H9 (cell line): ENCODE measurements at regions not wholly inside any gene's neighbourhood (a gene's known extent, or its start where the extent isn't known, plus 50 kb on each side); places are given as distances from the start of the nearest gene placed in this dataset.

Source experiments
- DNase-seq: peaks from one replicate; pipeline ENCODE4 v3.0.0-alpha.2; 2017
- H2AFZ ChIP-seq: one replicate; pipeline ENCODE4 v1.6.1; 2013; ENCODE audit warnings: mild to moderate bottlenecking, low read length, control low read depth, moderate library complexity
- H2AK5ac ChIP-seq: 2 replicates; pipeline ENCODE4 v1.6.1; 2013; ENCODE audit warnings: low read length, control low read depth, mixed read lengths; ENCODE audit not compliant: insufficient read length
- H2BK120ac ChIP-seq: one replicate; pipeline ENCODE4 v1.6.1; 2013; ENCODE audit warnings: low read depth, mild to moderate bottlenecking, low read length, control low read depth, inconsistent platforms; ENCODE audit not compliant: poor library complexity, severe bottlenecking
- H2BK12ac ChIP-seq: 2 replicates; pipeline ENCODE4 v1.6.1; 2013; ENCODE audit warnings: low read length, control low read depth, mixed read lengths, low read depth; ENCODE audit not compliant: insufficient read length
- H2BK15ac ChIP-seq: 2 replicates; pipeline ENCODE4 v1.6.1; 2013; ENCODE audit warnings: low read depth, low read length, control low read depth
- H2BK20ac ChIP-seq: one replicate; pipeline ENCODE4 v1.6.1; 2013; ENCODE audit warnings: low read depth, mild to moderate bottlenecking, low read length, control low read depth, inconsistent platforms; ENCODE audit not compliant: poor library complexity, severe bottlenecking
- H2BK5ac ChIP-seq: 2 replicates; pipeline ENCODE4 v1.6.1; 2013; ENCODE audit warnings: low read length, control low read depth, mixed read lengths; ENCODE audit not compliant: insufficient read length
- H3K14ac ChIP-seq: 2 replicates; pipeline ENCODE4 v1.6.1; 2013; ENCODE audit warnings: low read length, control low read depth; ENCODE audit not compliant: insufficient read depth
- H3K18ac ChIP-seq: 2 replicates; pipeline ENCODE4 v1.6.1; 2013; ENCODE audit warnings: low read depth, mild to moderate bottlenecking, mixed read lengths, low read length, control low read depth; ENCODE audit not compliant: insufficient read length
- H3K23ac ChIP-seq: 2 replicates; pipeline ENCODE4 v1.6.1; 2013; ENCODE audit warnings: low read length, control low read depth, mixed read lengths, low read depth; ENCODE audit not compliant: insufficient read length
- H3K23me2 ChIP-seq: 2 replicates; pipeline ENCODE4 v1.6.1; 2013; ENCODE audit warnings: low read depth, mild to moderate bottlenecking, mixed read lengths, low read length, control low read depth; ENCODE audit not compliant: insufficient read length, poor library complexity, severe bottlenecking
- H3K27ac ChIP-seq: 2 replicates; pipeline ENCODE4 v1.5.1; 2013; ENCODE audit warnings: low read length, control low read depth, mixed read lengths, low read depth; ENCODE audit not compliant: insufficient read length
- H3K27me3 ChIP-seq: 2 replicates; pipeline ENCODE4 v1.6.1; 2013; ENCODE audit warnings: low read length, control low read depth, inconsistent platforms; ENCODE audit not compliant: insufficient read depth
- H3K4ac ChIP-seq: 2 replicates; pipeline ENCODE4 v1.6.1; 2013; ENCODE audit warnings: low read depth, mild to moderate bottlenecking, control low read depth, inconsistent platforms, low read length, moderate library complexity
- H3K4me1 ChIP-seq: 2 replicates; pipeline ENCODE4 v1.6.1; 2013; ENCODE audit warnings: low read length, control low read depth, inconsistent platforms; ENCODE audit not compliant: insufficient read depth
- H3K4me2 ChIP-seq: 2 replicates; pipeline ENCODE4 v1.6.1; 2013; ENCODE audit warnings: low read length, control low read depth, mixed read lengths; ENCODE audit not compliant: insufficient read length, insufficient read depth
- H3K56ac ChIP-seq: 2 replicates; pipeline ENCODE4 v1.6.1; 2013; ENCODE audit warnings: low read depth, mild to moderate bottlenecking, mixed read lengths, low read length, control low read depth; ENCODE audit not compliant: insufficient read length
- H3K79me1 ChIP-seq: 2 replicates; pipeline ENCODE4 v1.6.1; 2013; ENCODE audit warnings: low read depth, mild to moderate bottlenecking, moderate library complexity, low read length, control low read depth, inconsistent platforms; ENCODE audit not compliant: insufficient read depth, poor library complexity, severe bottlenecking
- H3K79me2 ChIP-seq: 2 replicates; pipeline ENCODE4 v1.6.1; 2013; ENCODE audit warnings: low read length, control low read depth, inconsistent platforms; ENCODE audit not compliant: insufficient read depth
- H3K9ac ChIP-seq: 2 replicates; pipeline ENCODE4 v1.6.1; 2013; ENCODE audit warnings: low read length, control low read depth, mixed read lengths; ENCODE audit not compliant: insufficient read length; ENCODE audit errors: extremely low read depth
- H3K9me3 ChIP-seq: one replicate; pipeline ENCODE4 v1.6.1; 2013; ENCODE audit warnings: low read depth, low read length, inconsistent platforms; ENCODE audit not compliant: control insufficient read depth
- H3T11ph ChIP-seq: one replicate; pipeline ENCODE4 v1.6.1; 2013; ENCODE audit warnings: mild to moderate bottlenecking, low read length, control low read depth, inconsistent platforms
- H4K20me1 ChIP-seq: one replicate; pipeline ENCODE4 v1.6.1; 2013; ENCODE audit not compliant: control insufficient read depth, insufficient read length, insufficient read depth
- H4K5ac ChIP-seq: 2 replicates; pipeline ENCODE4 v1.6.1; 2013; ENCODE audit warnings: low read depth, mild to moderate bottlenecking, mixed read lengths, low read length, control low read depth; ENCODE audit not compliant: insufficient read length
- H4K8ac ChIP-seq: replicated peaks from 2 replicates; pipeline ENCODE4 v1.6.1; 2013; ENCODE audit warnings: low read length, control low read depth, mixed read lengths, low read depth; ENCODE audit not compliant: insufficient read length
- H4K91ac ChIP-seq: 2 replicates; pipeline ENCODE4 v1.6.1; 2013; ENCODE audit warnings: low read depth, mild to moderate bottlenecking, moderate library complexity, mixed read lengths, low read length, control low read depth; ENCODE audit not compliant: insufficient read length
- H3K27ac Mint-ChIP-seq, 3 experiments: 2 replicates in 2 of 3; 3 replicates in 1 of 3; pipeline ENCODE4 v1.8.0; 2020 to 2021; ENCODE audit warnings: mixed read lengths in 3 of 3, mild to moderate bottlenecking in 1 of 3, moderate library complexity in 1 of 3
- H3K27me3 Mint-ChIP-seq: 2 replicates; pipeline ENCODE4 v1.8.0; 2021; ENCODE audit warnings: low read depth, mild to moderate bottlenecking, moderate library complexity, mixed read lengths
- H3K36me3 Mint-ChIP-seq, 3 experiments: 2 replicates in 2 of 3; 3 replicates in 1 of 3; pipeline ENCODE4 v1.8.0; 2020 to 2021; ENCODE audit warnings: low read depth in 3 of 3, mixed read lengths in 3 of 3; ENCODE audit not compliant: insufficient read depth in 1 of 3
- H3K4me1 Mint-ChIP-seq, 2 experiments: 2 replicates each; pipeline ENCODE4 v1.8.0; 2020; ENCODE audit warnings: mixed read lengths in 2 of 2
- H3K4me3 Mint-ChIP-seq, 2 experiments: 2 replicates in 1 of 2; 3 replicates in 1 of 2; pipeline ENCODE4 v1.8.0; 2020 to 2021; ENCODE audit warnings: mild to moderate bottlenecking in 2 of 2, mixed read lengths in 2 of 2, moderate library complexity in 1 of 2
- H3K9me3 Mint-ChIP-seq, 2 experiments: 2 replicates in 1 of 2; 3 replicates in 1 of 2; pipeline ENCODE4 v1.8.0; 2020; ENCODE audit warnings: mild to moderate bottlenecking in 2 of 2, mixed read lengths in 2 of 2, moderate library complexity in 1 of 2
- WGBS: extraction: QIAGEN DNeasy Blood & Tissue Kit; methylation state at CpG from one replicate; pipeline ENCODE4 v1.1.7; 2013; ENCODE audit warnings: missing lambda C conversion rate, low lambda C conversion rate, mixed read lengths; ENCODE audit not compliant: insufficient read length; ENCODE audit errors: extremely low coverage; 5-methylcytosine and 5-hydroxymethylcytosine counted together
- TF ChIP-seq, protein P1 (sequence below): fragments of 200-600 bp; sonication (generic); conservative IDR thresholded peaks from 3 replicates; pipeline ENCODE4 v1.8.0; 2021; ENCODE audit warnings: antibody characterized with exemption, mild to moderate bottlenecking

DNA sequence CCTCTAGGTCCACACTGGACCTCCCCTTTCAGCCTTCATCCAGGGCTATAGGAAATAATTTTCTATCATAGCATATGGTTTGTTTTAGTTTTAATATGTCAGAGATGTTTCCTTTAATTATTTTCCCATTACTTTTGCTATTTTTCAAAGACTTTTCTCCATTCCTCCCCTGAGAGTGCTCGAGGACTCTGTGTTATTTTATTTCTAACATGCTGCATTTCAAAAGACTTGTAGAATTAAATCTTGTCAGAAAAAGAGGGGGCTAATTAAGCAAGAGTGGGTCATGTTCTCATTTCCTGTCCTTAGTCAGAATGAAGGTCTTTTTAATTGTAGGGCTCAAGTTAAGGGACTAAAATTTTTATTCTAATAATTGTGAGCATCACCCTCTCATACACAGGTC is 71.6 kb upstream of the CTTNBP2 start:
- Mint-ChIP-seq H3K4me3 (no peak overlapping the region), H3K36me3 (peaks cover 0 to 8% (median 0%) of the 10 kb centered on the region in 3 experiments; a peak in 2 of 7 replicates), H3K4me1 (peaks cover 15 to 19% of the 10 kb centered on the region in 2 experiments), H3K27me3 (no peaks in the 10 kb centered on the region), H3K9me3 (peaks cover 0 to 2% of the 10 kb centered on the region in 2 experiments; a peak in 2 of 5 replicates), H3K27ac (no peak overlapping the region)
- no peak overlapping the region for H3K9ac ChIP-seq
- H3K4ac ChIP-seq = no peak overlapping the region
- H4K5ac ChIP-seq = no peak overlapping the region
- no CpG with 5 or more reads among the region's 1 CpG for WGBS
- H3K9me3 ChIP-seq = no peaks in the 10 kb centered on the region
- no peak overlapping the region for H3K14ac ChIP-seq
- no peak overlapping the region for H3K27ac ChIP-seq
- no peak overlapping the region for H4K91ac ChIP-seq
- no peak overlapping the region for H2BK120ac ChIP-seq
- H3K4me1 ChIP-seq = peaks cover 2% of the 10 kb centered on the region; the same call in 1 of the 2 replicates
- H2AFZ ChIP-seq = no peak overlapping the region
- H4K20me1 ChIP-seq = no peaks in the 10 kb centered on the region
- no peak overlapping the region for H3K18ac ChIP-seq
- no peak overlapping the region for H2BK5ac ChIP-seq
- no peak overlapping the region for H2BK20ac ChIP-seq
- no peak overlapping the region for H2BK15ac ChIP-seq
- no peak for DNase-seq
- H3T11ph ChIP-seq = no peak overlapping the region
- no peak overlapping the region for H3K23ac ChIP-seq
- no peaks in the 10 kb centered on the region for H3K23me2 ChIP-seq
- no peaks in the 10 kb centered on the region for H3K79me1 ChIP-seq
- no peak overlapping the region for H2BK12ac ChIP-seq
- TF ChIP-seq, protein P1, sequence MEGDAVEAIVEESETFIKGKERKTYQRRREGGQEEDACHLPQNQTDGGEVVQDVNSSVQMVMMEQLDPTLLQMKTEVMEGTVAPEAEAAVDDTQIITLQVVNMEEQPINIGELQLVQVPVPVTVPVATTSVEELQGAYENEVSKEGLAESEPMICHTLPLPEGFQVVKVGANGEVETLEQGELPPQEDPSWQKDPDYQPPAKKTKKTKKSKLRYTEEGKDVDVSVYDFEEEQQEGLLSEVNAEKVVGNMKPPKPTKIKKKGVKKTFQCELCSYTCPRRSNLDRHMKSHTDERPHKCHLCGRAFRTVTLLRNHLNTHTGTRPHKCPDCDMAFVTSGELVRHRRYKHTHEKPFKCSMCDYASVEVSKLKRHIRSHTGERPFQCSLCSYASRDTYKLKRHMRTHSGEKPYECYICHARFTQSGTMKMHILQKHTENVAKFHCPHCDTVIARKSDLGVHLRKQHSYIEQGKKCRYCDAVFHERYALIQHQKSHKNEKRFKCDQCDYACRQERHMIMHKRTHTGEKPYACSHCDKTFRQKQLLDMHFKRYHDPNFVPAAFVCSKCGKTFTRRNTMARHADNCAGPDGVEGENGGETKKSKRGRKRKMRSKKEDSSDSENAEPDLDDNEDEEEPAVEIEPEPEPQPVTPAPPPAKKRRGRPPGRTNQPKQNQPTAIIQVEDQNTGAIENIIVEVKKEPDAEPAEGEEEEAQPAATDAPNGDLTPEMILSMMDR = no peak
- no peak overlapping the region for H2AK5ac ChIP-seq
- no peak overlapping the region for H4K8ac ChIP-seq
- no peaks in the 10 kb centered on the region for H3K79me2 ChIP-seq
- H3K27me3 ChIP-seq = no peaks in the 10 kb centered on the region
- no peak overlapping the region for H3K56ac ChIP-seq
- H3K4me2 ChIP-seq = no peak overlapping the region
